Mucosa of descending colon (tissue), 3 donors: ENCODE measurements at regions not wholly inside any gene's neighbourhood (a gene's known extent, or its start where the extent isn't known, plus 50 kb on each side); places are given as distances from the start of the nearest gene placed in this dataset.
"Not testable (repeated sequence)": the region's sequence is repeated elsewhere in the genome, so short reads cannot be mapped to it uniquely, and the experiment has no call there.

Source experiments
- ATAC-seq: fragments of 200-7000 bp; cut with Tn5 transposase; one replicate; pipeline ENCODE4 v1.9.1; 2020; ENCODE audit warnings: mild to moderate bottlenecking, moderate library complexity
- DNase-seq, 3 donors: peaks; one replicate each; pipeline ENCODE4 v3.0.0-alpha.2; 2020
- H3K36me3 ChIP-seq: fragments of 200-600 bp; one replicate; pipeline ENCODE4 v1.8.0; 2021; ENCODE audit warnings: low read depth, mild to moderate bottlenecking
- H3K4me1 ChIP-seq: fragments of 200-600 bp; one replicate; pipeline ENCODE4 v1.8.0; 2021; ENCODE audit warnings: low read depth, mild to moderate bottlenecking
- H3K4me3 ChIP-seq: fragments of 200-600 bp; one replicate; pipeline ENCODE4 v1.8.0; 2021; ENCODE audit warnings: mild to moderate bottlenecking
- H3K9me3 ChIP-seq: fragments of 200-600 bp; one replicate; pipeline ENCODE4 v1.8.0; 2021; ENCODE audit warnings: mild to moderate bottlenecking
- intact Hi-C, 2 donors: fragments of 100-400 bp; cut with DNase I in 1 of 2; cut with micrococcal nuclease in 1 of 2; formaldehyde crosslinking; loops; one replicate each; pipeline versions ENCODE4 v1.11.0 to v1.11.1; 2022; cut with DNase I, micrococcal nuclease
- TF ChIP-seq, protein P1 (sequence below): fragments of 200-600 bp; IDR thresholded peaks from one replicate; pipeline ENCODE4 v1.8.0; 2022; ENCODE audit warnings: antibody characterized with exemption, mild to moderate bottlenecking
- donor health status: DM: no; HTN: no; CAD: no; lungs with moderate emphysema.
- donor health status: DM: no; HTN: no; CAD: no.
- donor health status: DM: no; HTN: yes; CAD: no.

GRCh38 chr10:90998733-90999511 is 78.0 kb upstream of the ANKRD1 start:
- no peak overlapping the region for H3K4me3 ChIP-seq

GRCh38 chr10:90999512-91000172 is 78.8 kb upstream of the ANKRD1 start:
- Histone ChIP-seq H3K4me3 (no peak overlapping the region), H3K4me1 (no peaks in the 10 kb centered on the region), H3K9me3 (no peaks in the 10 kb centered on the region), H3K36me3 (no peaks in the 10 kb centered on the region)
- ATAC-seq (no peak), DNase-seq (no peak)
- TF ChIP-seq, protein P1, sequence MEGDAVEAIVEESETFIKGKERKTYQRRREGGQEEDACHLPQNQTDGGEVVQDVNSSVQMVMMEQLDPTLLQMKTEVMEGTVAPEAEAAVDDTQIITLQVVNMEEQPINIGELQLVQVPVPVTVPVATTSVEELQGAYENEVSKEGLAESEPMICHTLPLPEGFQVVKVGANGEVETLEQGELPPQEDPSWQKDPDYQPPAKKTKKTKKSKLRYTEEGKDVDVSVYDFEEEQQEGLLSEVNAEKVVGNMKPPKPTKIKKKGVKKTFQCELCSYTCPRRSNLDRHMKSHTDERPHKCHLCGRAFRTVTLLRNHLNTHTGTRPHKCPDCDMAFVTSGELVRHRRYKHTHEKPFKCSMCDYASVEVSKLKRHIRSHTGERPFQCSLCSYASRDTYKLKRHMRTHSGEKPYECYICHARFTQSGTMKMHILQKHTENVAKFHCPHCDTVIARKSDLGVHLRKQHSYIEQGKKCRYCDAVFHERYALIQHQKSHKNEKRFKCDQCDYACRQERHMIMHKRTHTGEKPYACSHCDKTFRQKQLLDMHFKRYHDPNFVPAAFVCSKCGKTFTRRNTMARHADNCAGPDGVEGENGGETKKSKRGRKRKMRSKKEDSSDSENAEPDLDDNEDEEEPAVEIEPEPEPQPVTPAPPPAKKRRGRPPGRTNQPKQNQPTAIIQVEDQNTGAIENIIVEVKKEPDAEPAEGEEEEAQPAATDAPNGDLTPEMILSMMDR: no peak
- intact Hi-C loops: no loop called here

More at GRCh38 chr10:90998733-90999511, 78.0 kb upstream of the ANKRD1 start:
- intact Hi-C loops: no loop called here
- Histone ChIP-seq H3K36me3 (no peaks in the 10 kb centered on the region), H3K4me1 (no peaks in the 10 kb centered on the region), H3K9me3 (no peaks in the 10 kb centered on the region)
- DNase-seq (no peak), ATAC-seq (no peak)
- TF ChIP-seq, protein P1: no peak

GRCh38 chr10:91000470-91000869 is 79.6 kb upstream of the ANKRD1 start:
- intact Hi-C loops: no loop called here
- H3K4me3 ChIP-seq: no peak overlapping the region
- TF ChIP-seq, protein P1: no peak
- no peaks in the 10 kb centered on the region for H3K9me3 ChIP-seq
- ATAC-seq (no peak), DNase-seq (no peak)
- no peaks in the 10 kb centered on the region for H3K36me3 ChIP-seq
- H3K4me1 ChIP-seq: no peaks in the 10 kb centered on the region

- intact Hi-C loops: no loop called here
- no peak for DNase-seq
- TF ChIP-seq, protein P1: no peak
- no peaks in the 10 kb centered on the region for H3K9me3 ChIP-seq
- H3K36me3 ChIP-seq: no peaks in the 10 kb centered on the region
- ATAC-seq: no peak
- H3K4me1 ChIP-seq: no peaks in the 10 kb centered on the region
- no peak overlapping the region for H3K4me3 ChIP-seq
Observed at GRCh38 chr10:91000985-91001384, 80.1 kb upstream of the ANKRD1 start.

DNA sequence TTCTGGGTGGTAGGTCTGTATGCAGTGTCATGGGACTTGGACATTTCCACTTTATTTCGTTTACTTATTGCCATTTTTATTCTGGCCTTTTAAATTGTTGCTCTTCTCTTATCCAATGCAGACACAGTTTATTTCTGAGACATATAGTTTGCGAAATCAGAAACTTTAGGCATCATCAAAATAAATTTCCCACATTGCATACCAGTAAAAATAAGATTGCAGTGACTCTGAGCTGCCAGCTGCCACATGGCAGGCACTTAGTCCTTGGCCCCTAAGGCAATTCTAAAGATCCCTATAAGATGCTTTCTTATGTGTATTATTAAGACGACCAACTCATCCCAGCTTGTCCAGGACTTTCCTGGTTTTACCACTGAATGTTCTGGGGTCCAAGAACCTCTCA is 81.8 kb upstream of the ANKRD1 start:
- TF ChIP-seq, protein P1: no peak
- no peaks in the 10 kb centered on the region for H3K36me3 ChIP-seq
- ATAC-seq (no peak), DNase-seq (no peak)
- H3K4me1 ChIP-seq: no peaks in the 10 kb centered on the region
- H3K9me3 ChIP-seq: no peaks in the 10 kb centered on the region
- H3K4me3 ChIP-seq: no peak overlapping the region
- intact Hi-C loops: no loop called here

GRCh38 chr10:91003379-91003778 is 82.5 kb upstream of the ANKRD1 start:
- H3K4me3 ChIP-seq, intact Hi-C loops, ATAC-seq, H3K36me3 ChIP-seq, H3K9me3 ChIP-seq, H3K4me1 ChIP-seq, DNase-seq: not testable (repeated sequence)

- ATAC-seq, H3K36me3 ChIP-seq, H3K4me3 ChIP-seq, H3K9me3 ChIP-seq, DNase-seq, H3K4me1 ChIP-seq: not testable (repeated sequence)
- intact Hi-C loops: loop anchor here in 1 of 2 donors (5.0 kb wide), 1 partner anchor 242 kb away; no protein-coding TSS in a partner anchor
Observed at GRCh38 chr10:91005276-91005675, 84.4 kb upstream of the ANKRD1 start.
